Epithelial cell of esophagus (primary cell): ENCODE measurements at regions not wholly inside any gene's neighbourhood (a gene's known extent, or its start where the extent isn't known, plus 50 kb on each side); places are given as distances from the start of the nearest gene placed in this dataset.

ENCODE experiments used
- DNase-seq: peaks from one replicate; pipeline ENCODE4 v3.0.0; 2010; ENCODE audit warnings: low read depth
- H3K4me3 ChIP-seq: 2 replicates; pipeline ENCODE4 v1.5.1; 2011; ENCODE audit warnings: mild to moderate bottlenecking, low read length, control low read depth
- CTCF ChIP-seq: IDR thresholded peaks from 2 replicates; pipeline ENCODE4 v1.5.1; 2011; ENCODE audit warnings: low read depth, mild to moderate bottlenecking, low read length, control low read depth, inconsistent platforms; ENCODE audit not compliant: insufficient read depth; ENCODE audit errors: missing control alignments

- no peak for TF ChIP-seq CTCF
- DNase-seq, result no peak
- H3K4me3 ChIP-seq, result no peak overlapping the region
These were observed 106.8 kb downstream of the TOMM20 start for GRCh38 chr1:235021815-235022214.

- DNase-seq, result no peak
- no peak for TF ChIP-seq CTCF
- H3K4me3 ChIP-seq, result no peak overlapping the region
These were observed 107.3 kb downstream of the TOMM20 start for GRCh38 chr1:235021321-235021720.

DNA sequence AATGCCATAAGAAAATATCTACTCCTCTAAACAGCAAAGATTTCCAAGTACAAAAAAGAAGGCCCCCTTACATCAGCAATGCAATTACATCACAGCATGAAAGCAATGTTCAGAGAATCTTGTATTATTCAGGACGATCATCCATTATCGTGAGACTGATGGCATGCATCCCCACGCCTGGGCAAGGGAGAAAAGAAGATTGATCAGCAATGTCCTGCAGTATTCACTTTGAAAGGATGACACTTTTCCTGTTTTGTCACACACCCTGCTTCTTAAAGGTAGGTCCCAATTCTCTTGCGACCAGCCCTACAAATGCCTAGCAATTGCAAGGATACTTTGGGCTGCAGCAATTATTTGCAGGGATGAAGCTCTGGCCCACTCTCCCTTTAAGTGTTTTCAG lies 108.7 kb downstream of the TOMM20 start:
- DNase-seq, result no peak
- no peak for TF ChIP-seq CTCF

DNA sequence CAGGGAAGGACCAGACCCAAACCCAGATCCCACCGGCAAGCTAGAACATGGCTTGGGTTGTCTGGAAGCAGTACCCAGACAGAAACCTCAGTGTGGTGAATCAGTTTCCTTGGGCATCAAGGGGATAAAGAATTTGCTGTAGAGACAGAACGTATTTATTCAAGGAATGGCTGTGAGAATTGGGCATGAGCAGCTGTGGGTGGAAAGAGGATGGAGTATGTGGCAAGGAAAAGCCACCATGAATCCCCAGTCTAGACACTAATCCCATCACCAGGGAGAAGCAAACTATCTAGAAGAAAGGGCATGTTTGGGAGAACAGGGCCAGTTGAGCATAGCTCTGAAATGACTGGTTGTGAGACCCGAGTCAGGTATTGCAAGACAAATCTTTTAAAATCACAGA lies 109.2 kb downstream of the TOMM20 start:
- peak; percentile 53 for DNase-seq
- H3K4me3 ChIP-seq, result no peak overlapping the region
- TF ChIP-seq CTCF, result no peak

More for the DNA sequence above, 108.7 kb downstream of the TOMM20 start:
- no peak overlapping the region for H3K4me3 ChIP-seq

GRCh38 chr1:235018720-235019444 lies 109.8 kb downstream of the TOMM20 start:
- TF ChIP-seq CTCF, result no peak
- H3K4me3 ChIP-seq, result no peak overlapping the region
- DNase-seq, result no peak

DNA sequence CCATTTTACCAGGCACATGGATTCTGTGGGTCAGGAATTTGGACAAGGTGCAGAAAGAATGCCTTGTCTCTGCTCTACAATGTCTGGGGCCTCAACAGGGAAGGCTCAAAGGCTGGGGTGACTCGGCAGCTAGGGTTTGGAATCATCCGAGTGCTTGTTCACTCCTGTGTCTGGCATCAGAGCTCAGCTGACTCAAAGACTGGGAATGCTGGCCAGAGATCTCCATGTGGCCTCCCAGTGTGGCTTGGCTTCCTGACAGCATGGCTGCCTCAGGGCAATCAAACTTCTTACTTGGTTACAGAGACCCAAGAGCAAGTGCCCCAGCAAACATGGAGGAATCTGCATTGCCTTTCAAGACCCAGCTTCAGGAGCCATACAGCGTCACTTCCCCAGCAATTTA lies 110.5 kb downstream of the TOMM20 start:
- no peak for TF ChIP-seq CTCF
- no peak overlapping the region for H3K4me3 ChIP-seq
- peak; percentile 99 for DNase-seq

- no peak overlapping the region for H3K4me3 ChIP-seq
- TF ChIP-seq CTCF, result no peak
- DNase-seq, result peak; percentile 57
These were observed 110.9 kb downstream of the TOMM20 start for GRCh38 chr1:235017719-235018118.
